HUES64 (cell line): ENCODE measurements at regions not wholly inside any gene's neighbourhood (a gene's known extent, or its start where the extent isn't known, plus 50 kb on each side); places are given as distances from the start of the nearest gene placed in this dataset.

Source experiments
- H3K27ac ChIP-seq: 2 replicates; pipeline ENCODE4 v1.7.0; 2013; ENCODE audit warnings: low read depth, low read length, inconsistent platforms
- H3K27me3 ChIP-seq: 2 replicates; pipeline ENCODE4 v1.6.1; 2013; ENCODE audit warnings: mild to moderate bottlenecking, low read length; ENCODE audit not compliant: insufficient read depth
- H3K36me3 ChIP-seq: 2 replicates; pipeline ENCODE4 v1.6.1; 2013; ENCODE audit warnings: mild to moderate bottlenecking, low read length; ENCODE audit not compliant: insufficient read depth
- H3K4me1 ChIP-seq: 2 replicates; pipeline ENCODE4 v1.6.1; 2013; ENCODE audit warnings: mild to moderate bottlenecking, low read length, moderate library complexity; ENCODE audit not compliant: insufficient read depth
- H3K4me3 ChIP-seq: 2 replicates; pipeline ENCODE4 v1.5.1; 2013; ENCODE audit warnings: mild to moderate bottlenecking, low read length, moderate library complexity
- H3K9ac ChIP-seq: 2 replicates; pipeline ENCODE4 v1.6.1; 2013; ENCODE audit warnings: mild to moderate bottlenecking, low read depth, low read length
- H3K9me3 ChIP-seq: 2 replicates; pipeline ENCODE4 v1.6.1; 2013; ENCODE audit warnings: low read depth, low read length; ENCODE audit not compliant: insufficient read depth
- WGBS: fragments of 150-250, 120-280 bp; methylation state at CpG from one replicate; pipeline ENCODE4 v1.1.7; 2013; ENCODE audit warnings: missing lambda C conversion rate; 5-methylcytosine and 5-hydroxymethylcytosine counted together

DNA sequence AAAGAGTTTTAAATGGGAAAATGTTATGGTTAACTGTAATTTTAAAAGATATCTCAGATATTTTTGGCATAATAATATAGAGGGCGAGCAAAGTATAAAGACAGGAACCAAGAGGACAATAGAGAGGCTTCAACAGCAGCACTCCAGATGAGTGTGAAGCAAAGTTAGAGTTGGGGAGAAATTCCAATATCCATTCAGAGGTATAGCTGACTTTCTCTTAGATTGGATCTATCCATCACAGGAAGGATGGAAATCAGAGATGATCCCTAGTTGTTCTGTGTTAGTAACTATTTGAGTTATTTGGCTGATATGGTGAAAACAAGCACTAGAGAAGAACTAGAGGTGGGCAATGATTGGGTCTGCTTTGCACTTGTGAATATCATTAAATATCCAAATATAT, 786.0 kb upstream of the KLHL1 start:
- Histone ChIP-seq H3K9me3 (no peaks in the 10 kb centered on the region), H3K27ac (no peak overlapping the region), H3K27me3 (no peaks in the 10 kb centered on the region), H3K4me1 (peaks cover 17% of the 10 kb centered on the region; the same call in 1 of the 2 replicates), H3K9ac (no peak overlapping the region), H3K4me3 (no peak overlapping the region), H3K36me3 (no peaks in the 10 kb centered on the region)
- 82% methylated on average over 1 of the region's 1 CpG for WGBS

DNA sequence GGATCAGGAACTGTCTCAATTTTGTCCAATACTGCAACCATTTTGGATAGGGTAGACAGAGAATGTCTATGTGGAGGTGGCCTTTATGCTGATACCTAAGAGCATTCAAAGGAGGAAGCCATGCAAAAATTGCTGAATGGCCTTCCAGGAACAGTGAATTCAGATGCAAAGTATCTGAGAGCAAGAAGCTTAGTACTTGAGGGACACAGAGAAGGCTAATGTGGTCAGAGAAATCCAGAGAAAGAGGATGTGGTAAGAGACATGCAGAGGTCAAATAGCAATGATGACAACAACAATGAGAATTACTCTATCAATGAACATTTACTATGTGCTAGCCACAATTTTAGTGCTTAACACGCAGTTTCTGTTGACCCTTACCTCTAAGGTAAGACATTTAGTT, 785.6 kb upstream of the KLHL1 start:
- no CpG with 5 or more reads among the region's 1 CpG for WGBS
- H3K9ac ChIP-seq, result no peak overlapping the region
- no peaks in the 10 kb centered on the region for H3K27me3 ChIP-seq
- H3K4me3 ChIP-seq, result no peak overlapping the region
- H3K27ac ChIP-seq, result no peak overlapping the region; the same call in 1 of the 2 replicates
- no peaks in the 10 kb centered on the region for H3K9me3 ChIP-seq
- peaks cover 17% of the 10 kb centered on the region; the same call in 1 of the 2 replicates for H3K4me1 ChIP-seq
- no peaks in the 10 kb centered on the region for H3K36me3 ChIP-seq

DNA sequence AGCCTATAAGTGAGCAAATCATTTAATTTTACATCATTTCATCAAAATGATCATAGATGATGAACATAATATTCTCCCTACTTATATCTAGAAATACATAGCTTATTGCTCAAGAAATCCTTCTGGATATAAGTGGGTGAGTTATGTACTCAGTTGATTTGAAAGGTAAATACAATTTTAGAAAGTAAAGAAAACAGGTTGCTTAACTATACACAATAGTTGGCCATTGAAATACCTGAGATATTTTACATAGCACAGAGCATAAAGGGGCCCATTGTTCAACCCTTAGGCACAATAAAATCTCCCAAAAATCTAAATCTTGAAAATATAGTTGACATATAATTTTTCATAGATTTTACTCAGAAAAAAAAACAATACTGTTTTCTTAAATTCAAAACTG, 782.0 kb upstream of the KLHL1 start:
- Histone ChIP-seq H3K9me3 (peaks cover 6% of the 10 kb centered on the region; the same call in 1 of the 2 replicates), H3K4me3 (no peak overlapping the region), H3K27me3 (no peaks in the 10 kb centered on the region), H3K9ac (no peak overlapping the region), H3K4me1 (peaks cover 17% of the 10 kb centered on the region; the same call in 1 of the 2 replicates), H3K27ac (no peak overlapping the region), H3K36me3 (no peaks in the 10 kb centered on the region)

DNA sequence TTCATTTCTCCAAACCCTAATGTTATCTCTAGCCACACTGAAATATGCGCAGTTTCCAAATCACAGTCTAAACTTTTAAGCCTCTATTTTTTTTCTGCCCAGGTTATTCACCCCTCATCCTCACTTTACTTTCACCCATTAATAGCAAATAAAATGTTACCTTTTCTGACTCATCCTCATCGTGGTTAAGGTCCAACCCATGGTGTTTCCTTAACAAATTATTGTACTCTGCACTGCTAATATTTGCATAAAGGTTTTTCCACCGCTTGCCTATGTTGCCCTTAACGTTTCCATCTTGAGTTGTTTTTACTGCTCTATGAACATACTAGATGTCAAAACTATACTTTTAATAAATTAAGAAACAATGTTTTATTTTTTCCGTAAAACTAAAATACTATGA, 780.9 kb upstream of the KLHL1 start:
- Histone ChIP-seq H3K4me1 (peaks cover 12% of the 10 kb centered on the region; the same call in 1 of the 2 replicates), H3K27me3 (no peaks in the 10 kb centered on the region), H3K9ac (no peak overlapping the region), H3K36me3 (no peaks in the 10 kb centered on the region), H3K9me3 (peaks cover 16% of the 10 kb centered on the region), H3K27ac (no peak overlapping the region), H3K4me3 (no peak overlapping the region)
- WGBS, result 95% methylated on average over 4 of the region's 5 CpGs

DNA sequence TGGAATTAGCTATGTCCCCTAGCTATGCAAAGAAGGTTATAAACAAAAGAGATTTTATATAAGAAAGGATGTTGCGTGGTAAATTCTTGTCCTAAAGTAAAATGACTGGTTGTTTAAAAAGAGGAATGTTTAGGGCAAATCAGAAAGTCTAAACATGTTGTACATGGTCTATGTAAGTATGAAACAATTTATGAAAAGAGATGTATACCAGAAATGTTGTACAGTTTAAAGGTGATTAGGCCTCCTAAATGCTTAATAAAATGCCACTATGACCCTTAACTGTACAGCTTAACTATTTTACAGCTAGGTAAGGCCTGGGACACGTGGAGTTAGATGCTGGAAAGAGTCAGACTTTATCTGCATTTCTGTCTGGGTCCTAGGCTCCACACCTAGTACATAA, 775.9 kb upstream of the KLHL1 start:
- Histone ChIP-seq H3K9me3 (peaks cover 33% of the 10 kb centered on the region), H3K27ac (no peak overlapping the region), H3K36me3 (no peaks in the 10 kb centered on the region), H3K9ac (no peak overlapping the region), H3K27me3 (no peaks in the 10 kb centered on the region), H3K4me3 (no peak overlapping the region), H3K4me1 (no peaks in the 10 kb centered on the region)
- WGBS, result 79% methylated on average over 2 of the region's 2 CpGs

DNA sequence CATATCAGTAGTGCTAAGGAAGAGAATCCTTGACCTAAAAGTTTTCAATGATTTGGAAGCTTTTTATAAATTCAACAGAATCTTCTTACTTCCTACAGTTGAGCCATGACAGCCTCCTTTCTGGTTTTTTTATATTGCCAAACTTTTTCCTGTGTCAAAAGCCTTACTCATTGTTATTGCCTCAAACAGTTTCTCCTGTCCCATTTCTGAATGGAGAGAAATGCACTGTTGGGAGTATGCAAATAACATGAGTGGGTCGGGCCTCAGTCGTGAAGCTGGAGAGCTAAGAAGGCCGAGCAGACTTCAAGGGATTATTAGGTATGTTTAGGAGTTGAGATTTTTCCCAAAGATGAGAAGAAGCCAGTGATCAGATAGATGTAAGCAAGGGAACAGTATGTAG, 766.4 kb upstream of the KLHL1 start:
- WGBS, result 84% methylated on average over 3 of the region's 3 CpGs
- Histone ChIP-seq H3K9ac (no peak overlapping the region), H3K27me3 (no peaks in the 10 kb centered on the region), H3K4me3 (no peak overlapping the region), H3K9me3 (no peaks in the 10 kb centered on the region), H3K4me1 (no peaks in the 10 kb centered on the region), H3K27ac (no peak overlapping the region), H3K36me3 (no peaks in the 10 kb centered on the region)

DNA sequence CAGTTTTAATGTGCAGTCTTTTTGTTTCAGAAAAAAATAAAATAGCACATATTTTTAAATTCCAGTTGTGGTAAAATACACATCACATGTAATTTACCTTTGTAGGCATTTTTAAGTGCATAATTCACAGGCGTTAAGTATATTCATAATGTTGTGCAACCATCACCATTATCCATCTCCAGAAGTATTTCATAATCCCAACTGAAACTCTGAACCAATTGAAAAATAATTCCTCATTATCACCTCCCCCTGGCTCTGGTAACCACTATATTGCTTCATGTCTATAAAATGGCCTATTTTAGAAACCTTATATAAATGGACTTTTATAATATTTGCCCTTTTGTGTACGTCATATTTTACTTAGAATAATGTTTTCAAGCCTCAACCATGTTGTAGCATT, 756.5 kb upstream of the KLHL1 start:
- Histone ChIP-seq H3K9me3 (0 out of 2 replicates have a peak, but pooled peaks cover 5% of the 10 kb centered on the region), H3K9ac (no peak overlapping the region), H3K4me1 (no peaks in the 10 kb centered on the region), H3K27ac (no peak overlapping the region), H3K4me3 (no peak overlapping the region), H3K36me3 (no peaks in the 10 kb centered on the region), H3K27me3 (no peaks in the 10 kb centered on the region)
- 91% methylated on average over 1 of the region's 2 CpGs for WGBS

DNA sequence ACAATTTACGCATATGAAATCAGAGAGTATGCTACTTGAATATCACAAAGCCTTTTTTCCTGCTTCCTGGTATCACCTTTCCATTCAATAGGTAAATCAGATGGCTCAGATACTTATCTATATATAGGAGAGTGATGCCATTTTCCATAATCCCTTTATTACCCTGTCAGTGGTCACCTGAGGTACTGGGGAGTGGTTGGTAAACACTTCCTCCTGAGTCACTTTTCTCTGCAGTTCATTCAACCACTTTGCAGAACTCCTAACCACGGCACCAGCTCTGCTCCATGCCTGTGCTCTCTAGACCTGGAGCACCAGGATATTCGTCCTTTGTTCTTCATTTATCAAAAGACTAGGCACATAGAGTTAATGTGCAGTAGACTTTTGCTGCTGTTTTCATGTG, 748.5 kb upstream of the KLHL1 start:
- H3K4me3 ChIP-seq, result no peak overlapping the region
- no peaks in the 10 kb centered on the region for H3K27me3 ChIP-seq
- H3K9me3 ChIP-seq, result 0 out of 2 replicates have a peak, but pooled peaks cover 5% of the 10 kb centered on the region
- no peak overlapping the region for H3K27ac ChIP-seq
- no peaks in the 10 kb centered on the region for H3K36me3 ChIP-seq
- H3K9ac ChIP-seq, result no peak overlapping the region
- no peaks in the 10 kb centered on the region for H3K4me1 ChIP-seq
- WGBS, result 87% methylated on average over 3 of the region's 3 CpGs

DNA sequence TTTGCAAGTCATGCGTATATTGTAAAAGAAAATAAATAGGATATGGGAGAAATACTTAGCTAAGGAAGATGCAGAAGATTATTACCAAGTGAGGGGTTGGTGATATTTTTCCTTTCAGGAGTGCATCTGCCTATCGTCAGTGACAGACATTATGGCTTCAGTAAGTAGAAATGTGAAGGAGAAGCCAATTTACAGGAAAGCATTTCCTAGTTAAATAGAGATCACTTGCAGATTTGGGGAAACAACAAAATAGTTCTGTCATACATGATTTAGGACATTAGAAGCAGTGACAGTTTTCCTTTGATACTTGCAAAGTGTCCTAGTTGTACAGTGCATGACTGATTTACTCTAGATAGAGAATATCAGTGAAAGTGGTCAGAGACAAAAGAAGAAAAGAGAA, 747.8 kb upstream of the KLHL1 start:
- Histone ChIP-seq H3K36me3 (no peaks in the 10 kb centered on the region), H3K27ac (no peak overlapping the region), H3K4me1 (no peaks in the 10 kb centered on the region), H3K4me3 (no peak overlapping the region), H3K9ac (no peak overlapping the region), H3K9me3 (no peaks in the 10 kb centered on the region), H3K27me3 (no peaks in the 10 kb centered on the region)
- 97% methylated on average over 2 of the region's 2 CpGs for WGBS

DNA sequence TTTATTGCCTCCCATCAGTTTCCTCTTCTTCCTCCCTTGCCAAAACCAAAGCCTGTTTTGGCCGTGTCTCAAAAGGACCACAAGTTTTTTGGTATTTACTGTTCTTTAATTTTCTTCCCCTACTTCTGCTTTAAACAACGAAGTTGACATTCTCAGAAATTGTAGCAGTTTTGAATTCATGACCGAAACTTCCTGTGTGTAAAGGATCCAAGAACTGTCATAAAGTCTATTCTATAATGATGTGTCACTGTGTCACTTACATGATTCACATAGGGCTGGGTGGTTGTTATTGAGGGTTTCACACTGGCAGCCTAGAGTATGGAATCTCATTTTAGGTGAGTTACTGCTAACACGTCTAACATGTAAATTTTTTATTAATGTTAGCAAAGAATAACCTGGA, 741.0 kb upstream of the KLHL1 start:
- H3K9me3 ChIP-seq, result no peaks in the 10 kb centered on the region
- 95% methylated on average over 4 of the region's 4 CpGs for whole genome bisulfite sequencing
- H3K36me3 ChIP-seq, result no peaks in the 10 kb centered on the region
- no peaks in the 10 kb centered on the region for H3K27me3 ChIP-seq
- H3K4me3 ChIP-seq, result no peak overlapping the region
- H3K9ac ChIP-seq, result no peak overlapping the region
- no peaks in the 10 kb centered on the region for H3K4me1 ChIP-seq
- H3K27ac ChIP-seq, result no peak overlapping the region

DNA sequence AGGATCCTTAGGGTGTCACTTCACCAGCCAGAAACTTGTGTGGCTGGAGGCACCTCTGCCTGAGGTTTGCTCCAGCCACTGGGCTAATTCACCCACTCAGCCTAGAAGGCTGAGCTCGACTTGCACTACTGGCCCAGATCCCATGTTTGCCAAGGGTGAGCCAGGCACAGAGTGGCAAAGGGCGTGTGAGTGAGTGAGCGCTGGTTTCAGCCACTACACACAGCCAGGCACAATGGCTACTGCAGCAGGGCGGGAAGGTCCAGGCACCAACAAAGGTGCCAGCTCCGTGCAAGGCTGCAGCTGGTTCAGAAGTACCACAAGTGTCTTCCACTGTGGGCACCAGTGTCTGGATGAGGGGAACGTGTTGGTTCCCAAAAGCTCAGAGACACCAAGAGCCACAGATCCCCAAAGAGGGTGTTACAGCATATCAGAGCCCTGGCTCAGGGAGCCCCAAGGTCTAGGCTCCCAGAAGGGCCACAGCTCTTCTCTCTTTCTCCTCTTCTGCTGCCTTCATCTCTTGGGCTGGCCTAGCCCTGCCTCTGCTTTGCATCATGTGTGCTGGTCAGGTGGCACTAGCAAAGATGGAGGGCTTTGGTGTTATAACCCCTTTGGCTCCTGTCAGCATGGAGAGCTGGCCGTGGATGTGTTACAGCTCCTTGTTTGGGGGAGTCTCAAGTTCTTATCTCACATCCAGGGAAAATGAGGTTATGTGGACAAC, 736.3 kb upstream of the KLHL1 start:
- peaks cover 5% of the 10 kb centered on the region; the same call in 1 of the 2 replicates for H3K4me1 ChIP-seq
- H3K4me3 ChIP-seq, result no peak overlapping the region
- no peaks in the 10 kb centered on the region for H3K36me3 ChIP-seq
- H3K9me3 ChIP-seq, result no peaks in the 10 kb centered on the region
- H3K27ac ChIP-seq, result no peak overlapping the region
- WGBS, result 96% methylated on average over 7 of the region's 7 CpGs
- no peak overlapping the region for H3K9ac ChIP-seq
- no peaks in the 10 kb centered on the region for H3K27me3 ChIP-seq
